IPS-NIHi7 (cell line): ENCODE measurements at regions not wholly inside any gene's neighbourhood (a gene's known extent, or its start where the extent isn't known, plus 50 kb on each side); places are given as distances from the start of the nearest gene placed in this dataset.
"Not testable (repeated sequence)": the region's sequence is repeated elsewhere in the genome, so short reads cannot be mapped to it uniquely, and the experiment has no call there.

Source experiments
- DNase-seq: peaks from one replicate; pipeline ENCODE4 v3.0.0; 2012; ENCODE audit warnings: mixed read lengths; ENCODE audit errors: extremely low spot score

- DNase-seq, result no peak
Measured at GRCh38 chr2:40915651-40916050, 463.8 kb upstream of the SLC8A1 start.

- DNase-seq, result peak; percentile 14
Measured at GRCh38 chr2:40935349-40935748, 483.5 kb upstream of the SLC8A1 start.

GRCh38 chr2:40937284-40937683 lies 485.4 kb upstream of the SLC8A1 start:
- DNase-seq, result no peak

- DNase-seq, result no peak
Measured at GRCh38 chr2:40953341-40953740, 501.5 kb upstream of the SLC8A1 start.

GRCh38 chr2:40955042-40955441 lies 503.2 kb upstream of the SLC8A1 start:
- DNase-seq, result no peak

GRCh38 chr2:40955635-40956034 lies 503.7 kb upstream of the SLC8A1 start:
- DNase-seq, result no peak

- no peak for DNase-seq
Measured at GRCh38 chr2:40957508-40957907, 505.6 kb upstream of the SLC8A1 start.

- no peak for DNase-seq
Measured at GRCh38 chr2:40962026-40962425, 510.1 kb upstream of the SLC8A1 start.

GRCh38 chr2:40964509-40965250 lies 512.8 kb upstream of the SLC8A1 start:
- no peak for DNase-seq

GRCh38 chr2:40967451-40967850 lies 515.6 kb upstream of the SLC8A1 start:
- no peak for DNase-seq

GRCh38 chr2:40975151-40975550 lies 523.3 kb upstream of the SLC8A1 start:
- DNase-seq, result no peak

- no peak for DNase-seq
Measured at GRCh38 chr2:40997362-40997761, 545.5 kb upstream of the SLC8A1 start.

GRCh38 chr2:41000374-41000773 lies 548.5 kb upstream of the SLC8A1 start:
- DNase-seq, result no peak

- DNase-seq, result no peak
Measured at GRCh38 chr2:41000906-41001305, 549.0 kb upstream of the SLC8A1 start.

GRCh38 chr2:41004700-41005099 lies 552.8 kb upstream of the SLC8A1 start:
- DNase-seq, result no peak

GRCh38 chr2:41020358-41020757 lies 568.5 kb upstream of the SLC8A1 start:
- no peak for DNase-seq

- no peak for DNase-seq
Measured at GRCh38 chr2:41024816-41025215, 572.9 kb upstream of the SLC8A1 start.

GRCh38 chr2:41026613-41027012 lies 574.7 kb upstream of the SLC8A1 start:
- DNase-seq, result no peak

GRCh38 chr2:41027095-41027494 lies 575.2 kb upstream of the SLC8A1 start:
- no peak for DNase-seq

GRCh38 chr2:41031282-41031681 lies 579.4 kb upstream of the SLC8A1 start:
- no peak for DNase-seq

GRCh38 chr2:41032715-41033114 lies 580.8 kb upstream of the SLC8A1 start:
- no peak for DNase-seq

GRCh38 chr2:41033127-41033526 lies 581.2 kb upstream of the SLC8A1 start:
- DNase-seq, result peak; percentile 16

- DNase-seq, result no peak
Measured at GRCh38 chr2:41038408-41038807, 586.5 kb upstream of the SLC8A1 start.

- not testable (repeated sequence) for DNase-seq
Measured at GRCh38 chr2:41039750-41040149, 587.9 kb upstream of the SLC8A1 start.
